ENCODE measurements at regions not wholly inside any gene's neighbourhood (a gene's known extent, or its start where the extent isn't known, plus 50 kb on each side); places are given as distances from the start of the nearest gene placed in this dataset.

DNA sequence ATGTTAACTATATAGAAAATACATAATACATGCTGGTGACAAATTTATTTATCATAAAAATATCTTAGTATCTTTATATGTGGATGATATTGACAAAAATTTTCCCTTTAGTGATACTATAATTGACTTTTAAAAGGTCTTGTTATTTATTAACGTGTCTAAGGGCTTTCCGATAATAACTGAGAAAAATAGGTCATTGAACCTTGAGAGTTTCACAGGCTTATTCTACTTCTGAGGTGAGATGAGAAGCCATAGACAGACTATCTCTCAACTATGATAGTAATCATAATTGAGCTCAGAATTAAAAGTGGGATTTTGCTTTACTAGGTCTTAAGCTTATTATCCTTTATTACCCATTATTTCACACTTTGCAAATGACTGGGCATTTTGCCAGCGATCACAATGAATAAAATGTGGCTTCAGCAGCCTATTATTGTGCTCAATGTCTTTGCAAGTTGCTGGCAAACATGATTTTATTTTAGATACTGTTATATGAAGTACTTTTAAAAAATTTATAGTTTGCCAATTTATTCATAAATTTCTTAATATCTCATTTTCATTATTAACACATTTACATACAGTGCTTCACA, 574.5 kb downstream of the ZWINT start:
- no peak for FAIRE-seq
- H3K36me3 ChIP-seq (ENCODE audit: insufficient read depth, low read length), result no peaks in the 10 kb centered on the region
- H3K4me3 ChIP-seq (ENCODE audit: insufficient read depth, low read depth, low read length), result no peak overlapping the region
- H3K27ac Mint-ChIP-seq (ENCODE audit: unreplicated experiment), result no peak overlapping the region
- no peak overlapping the region for H3K9ac ChIP-seq (ENCODE audit: low read length)
- no peak for TF ChIP-seq EZH2 (IDR thresholded peaks at IDR 0.05; ENCODE audit: insufficient read depth, low read length)
- TF ChIP-seq, protein P1, sequence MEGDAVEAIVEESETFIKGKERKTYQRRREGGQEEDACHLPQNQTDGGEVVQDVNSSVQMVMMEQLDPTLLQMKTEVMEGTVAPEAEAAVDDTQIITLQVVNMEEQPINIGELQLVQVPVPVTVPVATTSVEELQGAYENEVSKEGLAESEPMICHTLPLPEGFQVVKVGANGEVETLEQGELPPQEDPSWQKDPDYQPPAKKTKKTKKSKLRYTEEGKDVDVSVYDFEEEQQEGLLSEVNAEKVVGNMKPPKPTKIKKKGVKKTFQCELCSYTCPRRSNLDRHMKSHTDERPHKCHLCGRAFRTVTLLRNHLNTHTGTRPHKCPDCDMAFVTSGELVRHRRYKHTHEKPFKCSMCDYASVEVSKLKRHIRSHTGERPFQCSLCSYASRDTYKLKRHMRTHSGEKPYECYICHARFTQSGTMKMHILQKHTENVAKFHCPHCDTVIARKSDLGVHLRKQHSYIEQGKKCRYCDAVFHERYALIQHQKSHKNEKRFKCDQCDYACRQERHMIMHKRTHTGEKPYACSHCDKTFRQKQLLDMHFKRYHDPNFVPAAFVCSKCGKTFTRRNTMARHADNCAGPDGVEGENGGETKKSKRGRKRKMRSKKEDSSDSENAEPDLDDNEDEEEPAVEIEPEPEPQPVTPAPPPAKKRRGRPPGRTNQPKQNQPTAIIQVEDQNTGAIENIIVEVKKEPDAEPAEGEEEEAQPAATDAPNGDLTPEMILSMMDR (IDR thresholded peaks at IDR 0.05; ENCODE audit: insufficient read depth, low read depth, low read length), result no peak
- no peaks in the 10 kb centered on the region for H3K36me3 Mint-ChIP-seq (ENCODE audit: low read depth, unreplicated experiment)
- no peak overlapping the region for H3K4me2 ChIP-seq (ENCODE audit: low read length)
- H3K27me3 ChIP-seq (ENCODE audit: insufficient read depth, low read length), result no peaks in the 10 kb centered on the region
- H3K4me1 ChIP-seq (ENCODE audit: insufficient read depth, low read length), result no peaks in the 10 kb centered on the region
- no peak overlapping the region for H3K4me3 Mint-ChIP-seq (ENCODE audit: unreplicated experiment)
- DNase-seq (ENCODE audit: low read depth), result no peak
- peaks cover 5% of the 10 kb centered on the region for H3K4me1 Mint-ChIP-seq (ENCODE audit: low read depth, unreplicated experiment)
- no peak overlapping the region for H3K27ac ChIP-seq (ENCODE audit: low read depth, low read length)
- no peaks in the 10 kb centered on the region for H3K79me2 ChIP-seq (ENCODE audit: insufficient read depth, low read length)
- H3K9me3 Mint-ChIP-seq (ENCODE audit: unreplicated experiment), result no peaks in the 10 kb centered on the region
- no peaks in the 10 kb centered on the region for H3K9me3 ChIP-seq (ENCODE audit: insufficient read depth, low read depth, low read length)
- H3K27me3 Mint-ChIP-seq (ENCODE audit: low read depth, unreplicated experiment), result no peaks in the 10 kb centered on the region
- H4K20me1 ChIP-seq (ENCODE audit: insufficient read depth, low read length), result no peaks in the 10 kb centered on the region
- no peak overlapping the region for H2AFZ ChIP-seq (ENCODE audit: low read depth, low read length)

DNA sequence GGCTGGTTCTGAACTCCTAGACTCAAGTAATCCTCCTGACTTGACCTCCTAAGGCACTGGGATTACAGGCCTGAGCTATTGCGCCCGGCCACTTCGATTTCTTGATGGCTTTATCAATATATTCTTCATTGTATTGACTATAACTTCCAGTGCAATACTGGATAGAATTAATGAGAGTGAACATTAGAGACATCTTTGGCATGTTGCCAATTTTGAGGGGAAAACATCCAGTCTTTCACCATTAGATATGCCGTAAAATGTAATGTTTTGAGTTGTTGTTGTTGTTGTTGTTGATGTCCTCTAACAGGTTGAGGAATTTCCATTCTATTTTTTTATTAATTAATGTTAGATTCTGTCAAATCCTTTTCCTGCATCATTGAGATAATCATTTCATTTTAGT, 578.9 kb downstream of the ZWINT start:
- H3K27ac Mint-ChIP-seq (ENCODE audit: unreplicated experiment), result no peak overlapping the region
- H3K9me3 Mint-ChIP-seq (ENCODE audit: unreplicated experiment), result no peaks in the 10 kb centered on the region
- FAIRE-seq (no peak), DNase-seq (ENCODE audit: low read depth) (no peak)
- Histone ChIP-seq H4K20me1 (ENCODE audit: insufficient read depth, low read length) (no peaks in the 10 kb centered on the region), H3K79me2 (ENCODE audit: insufficient read depth, low read length) (no peaks in the 10 kb centered on the region), H3K27me3 (ENCODE audit: insufficient read depth, low read length) (no peaks in the 10 kb centered on the region), H3K9me3 (ENCODE audit: insufficient read depth, low read depth, low read length) (no peaks in the 10 kb centered on the region), H2AFZ (ENCODE audit: low read depth, low read length) (no peak overlapping the region), H3K27ac (ENCODE audit: low read depth, low read length) (no peak overlapping the region), H3K4me2 (ENCODE audit: low read length) (no peak overlapping the region), H3K4me1 (ENCODE audit: insufficient read depth, low read length) (no peaks in the 10 kb centered on the region), H3K4me3 (ENCODE audit: insufficient read depth, low read depth, low read length) (no peak overlapping the region), H3K36me3 (ENCODE audit: insufficient read depth, low read length) (no peaks in the 10 kb centered on the region), H3K9ac (ENCODE audit: low read length) (no peak overlapping the region)
- H3K36me3 Mint-ChIP-seq (ENCODE audit: low read depth, unreplicated experiment), result no peaks in the 10 kb centered on the region
- H3K27me3 Mint-ChIP-seq (ENCODE audit: low read depth, unreplicated experiment), result no peaks in the 10 kb centered on the region
- no peak overlapping the region for H3K4me3 Mint-ChIP-seq (ENCODE audit: unreplicated experiment)
- TF ChIP-seq, protein P1 (IDR thresholded peaks at IDR 0.05; ENCODE audit: insufficient read depth, low read depth, low read length), result no peak
- TF ChIP-seq EZH2 (IDR thresholded peaks at IDR 0.05; ENCODE audit: insufficient read depth, low read length), result no peak
- H3K4me1 Mint-ChIP-seq (ENCODE audit: low read depth, unreplicated experiment), result no peaks in the 10 kb centered on the region

DNA sequence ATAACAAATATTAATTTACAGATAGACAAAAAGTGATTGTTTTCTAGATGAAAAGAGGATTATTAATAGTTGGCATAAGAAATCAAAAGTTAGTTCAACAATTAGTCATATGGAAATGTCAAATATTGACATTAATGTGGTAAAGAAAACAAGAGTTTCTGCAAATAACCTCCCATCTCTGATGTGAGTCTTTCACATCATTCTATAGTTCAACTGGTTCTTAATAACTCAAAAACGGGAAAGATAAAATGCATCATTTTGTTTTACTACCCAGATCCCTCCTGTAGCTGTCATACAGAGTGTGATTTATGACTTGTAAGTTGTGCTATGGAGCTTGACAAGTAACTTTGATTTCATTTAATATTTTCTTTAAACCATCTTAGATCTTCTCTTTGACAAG, 594.8 kb downstream of the ZWINT start:
- Histone ChIP-seq H3K27me3 (ENCODE audit: insufficient read depth, low read length) (no peaks in the 10 kb centered on the region), H3K4me2 (ENCODE audit: low read length) (no peak overlapping the region), H3K4me3 (ENCODE audit: insufficient read depth, low read depth, low read length) (no peak overlapping the region), H3K9me3 (ENCODE audit: insufficient read depth, low read depth, low read length) (no peaks in the 10 kb centered on the region), H3K4me1 (ENCODE audit: insufficient read depth, low read length) (no peaks in the 10 kb centered on the region), H3K36me3 (ENCODE audit: insufficient read depth, low read length) (no peaks in the 10 kb centered on the region), H3K27ac (ENCODE audit: low read depth, low read length) (no peak overlapping the region), H4K20me1 (ENCODE audit: insufficient read depth, low read length) (no peaks in the 10 kb centered on the region), H3K79me2 (ENCODE audit: insufficient read depth, low read length) (no peaks in the 10 kb centered on the region), H2AFZ (ENCODE audit: low read depth, low read length) (no peak overlapping the region), H3K9ac (ENCODE audit: low read length) (no peak overlapping the region)
- TF ChIP-seq, protein P1 (IDR thresholded peaks at IDR 0.05; ENCODE audit: insufficient read depth, low read depth, low read length), result no peak
- no peak for TF ChIP-seq EZH2 (IDR thresholded peaks at IDR 0.05; ENCODE audit: insufficient read depth, low read length)
- DNase-seq (ENCODE audit: low read depth), result no peak
- Mint-ChIP-seq H3K9me3 (ENCODE audit: unreplicated experiment) (no peaks in the 10 kb centered on the region), H3K4me1 (ENCODE audit: low read depth, unreplicated experiment) (no peaks in the 10 kb centered on the region), H3K27me3 (ENCODE audit: low read depth, unreplicated experiment) (no peaks in the 10 kb centered on the region), H3K27ac (ENCODE audit: unreplicated experiment) (no peak overlapping the region), H3K36me3 (ENCODE audit: low read depth, unreplicated experiment) (no peaks in the 10 kb centered on the region), H3K4me3 (ENCODE audit: unreplicated experiment) (no peak overlapping the region)
- FAIRE-seq, result no peak

Data from astrocyte (in vitro differentiated cells and primary cell).